ENCODE measurements at regions not wholly inside any gene's neighbourhood (a gene's known extent, or its start where the extent isn't known, plus 50 kb on each side); places are given as distances from the start of the nearest gene placed in this dataset.

GRCh38 chr2:228410061-228410460 lies 228.6 kb upstream of the SPHKAP start:
- TF ChIP-seq CTCF (IDR thresholded peaks at IDR 0.05) (no peak), POLR2A (IDR thresholded peaks at IDR 0.05) (no peak)
